Nephron (organoid): ENCODE measurements at regions not wholly inside any gene's neighbourhood (a gene's known extent, or its start where the extent isn't known, plus 50 kb on each side); places are given as distances from the start of the nearest gene placed in this dataset.

Experiments
- H3K27ac Mint-ChIP-seq, 3 experiments: 2 replicates each; pipeline ENCODE4 v1.8.0; 2020; ENCODE audit warnings: mixed read lengths in 3 of 3, mild to moderate bottlenecking in 2 of 3, moderate library complexity in 1 of 3
- H3K27me3 Mint-ChIP-seq: 2 replicates; pipeline ENCODE4 v1.8.0; 2021; ENCODE audit warnings: low read depth, mild to moderate bottlenecking, moderate library complexity, mixed read lengths
- H3K36me3 Mint-ChIP-seq: 2 replicates; pipeline ENCODE4 v1.8.0; 2020; ENCODE audit warnings: low read depth, mixed read lengths
- H3K4me1 Mint-ChIP-seq: 2 replicates; pipeline ENCODE4 v1.8.0; 2020; ENCODE audit warnings: mixed read lengths
- H3K4me3 Mint-ChIP-seq, 3 experiments: 2 replicates each; pipeline ENCODE4 v1.8.0; 2020; ENCODE audit warnings: mild to moderate bottlenecking in 3 of 3, mixed read lengths in 3 of 3, moderate library complexity in 2 of 3
- H3K9me3 Mint-ChIP-seq: 2 replicates; pipeline ENCODE4 v1.8.0; 2020; ENCODE audit warnings: mixed read lengths
- TF ChIP-seq, protein P1 (sequence below), 3 experiments: fragments of 200-600 bp; sonication (generic); IDR thresholded peaks; one replicate each; pipeline ENCODE4 v1.5.0; 2021; ENCODE audit warnings: antibody characterized with exemption in 3 of 3; ENCODE audit not compliant: unreplicated experiment in 3 of 3

DNA sequence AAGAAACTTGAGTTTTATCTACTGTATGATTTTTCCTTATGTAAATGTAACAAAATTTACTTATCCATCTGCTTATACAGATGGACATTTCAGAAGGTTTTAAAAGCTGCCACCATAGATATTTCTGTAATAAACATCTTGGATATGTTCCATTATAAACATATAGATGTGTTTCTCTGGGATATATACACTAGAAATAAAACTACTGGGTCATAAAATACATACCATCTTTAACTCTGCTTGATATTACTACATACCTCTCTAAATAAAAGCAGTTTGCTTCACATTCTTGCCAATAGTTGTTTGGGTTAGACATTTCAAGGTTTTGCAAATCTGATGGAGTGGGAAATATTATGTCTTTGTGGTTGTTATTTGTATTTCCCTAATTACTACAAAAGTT lies 220.6 kb downstream of the FBXO8 start:
- H3K36me3 Mint-ChIP-seq, result no peaks in the 10 kb centered on the region
- H3K9me3 Mint-ChIP-seq, result peaks cover 7% of the 10 kb centered on the region
- no peak overlapping the region for H3K4me3 Mint-ChIP-seq
- TF ChIP-seq, protein P1, sequence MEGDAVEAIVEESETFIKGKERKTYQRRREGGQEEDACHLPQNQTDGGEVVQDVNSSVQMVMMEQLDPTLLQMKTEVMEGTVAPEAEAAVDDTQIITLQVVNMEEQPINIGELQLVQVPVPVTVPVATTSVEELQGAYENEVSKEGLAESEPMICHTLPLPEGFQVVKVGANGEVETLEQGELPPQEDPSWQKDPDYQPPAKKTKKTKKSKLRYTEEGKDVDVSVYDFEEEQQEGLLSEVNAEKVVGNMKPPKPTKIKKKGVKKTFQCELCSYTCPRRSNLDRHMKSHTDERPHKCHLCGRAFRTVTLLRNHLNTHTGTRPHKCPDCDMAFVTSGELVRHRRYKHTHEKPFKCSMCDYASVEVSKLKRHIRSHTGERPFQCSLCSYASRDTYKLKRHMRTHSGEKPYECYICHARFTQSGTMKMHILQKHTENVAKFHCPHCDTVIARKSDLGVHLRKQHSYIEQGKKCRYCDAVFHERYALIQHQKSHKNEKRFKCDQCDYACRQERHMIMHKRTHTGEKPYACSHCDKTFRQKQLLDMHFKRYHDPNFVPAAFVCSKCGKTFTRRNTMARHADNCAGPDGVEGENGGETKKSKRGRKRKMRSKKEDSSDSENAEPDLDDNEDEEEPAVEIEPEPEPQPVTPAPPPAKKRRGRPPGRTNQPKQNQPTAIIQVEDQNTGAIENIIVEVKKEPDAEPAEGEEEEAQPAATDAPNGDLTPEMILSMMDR (IDR thresholded peaks at IDR 0.05; ENCODE audit: unreplicated experiment in 3 of 3), result no peak
- no peak overlapping the region for H3K27ac Mint-ChIP-seq
- peaks cover 11% of the 10 kb centered on the region for H3K4me1 Mint-ChIP-seq
- H3K27me3 Mint-ChIP-seq, result peaks cover 4% of the 10 kb centered on the region

DNA sequence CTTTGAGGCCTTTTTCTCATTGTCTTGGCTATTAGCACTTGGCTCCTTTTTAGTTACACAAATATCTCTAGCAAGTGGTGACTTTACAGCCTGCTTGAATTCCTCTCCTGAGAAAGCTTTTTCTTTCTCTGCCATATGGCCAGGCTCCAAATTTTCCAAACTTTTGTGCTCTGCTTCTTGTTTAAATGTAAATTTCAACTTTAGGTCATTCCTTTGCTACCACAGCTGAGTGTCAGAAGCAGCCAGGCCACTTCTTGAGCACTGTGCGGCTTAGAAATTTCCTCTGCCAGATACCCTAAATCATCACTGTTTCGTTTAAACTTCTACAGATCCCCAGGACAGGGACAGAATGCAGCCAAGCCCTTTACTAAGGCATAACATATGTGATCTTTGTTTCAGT lies 222.4 kb downstream of the FBXO8 start:
- TF ChIP-seq, protein P1 (IDR thresholded peaks at IDR 0.05; ENCODE audit: unreplicated experiment in 3 of 3), result no peak
- Mint-ChIP-seq H3K36me3 (no peaks in the 10 kb centered on the region), H3K27me3 (peaks cover 4% of the 10 kb centered on the region), H3K9me3 (peaks cover 16% of the 10 kb centered on the region), H3K4me1 (peaks cover 7% of the 10 kb centered on the region), H3K27ac (no peak overlapping the region), H3K4me3 (no peak overlapping the region)

DNA sequence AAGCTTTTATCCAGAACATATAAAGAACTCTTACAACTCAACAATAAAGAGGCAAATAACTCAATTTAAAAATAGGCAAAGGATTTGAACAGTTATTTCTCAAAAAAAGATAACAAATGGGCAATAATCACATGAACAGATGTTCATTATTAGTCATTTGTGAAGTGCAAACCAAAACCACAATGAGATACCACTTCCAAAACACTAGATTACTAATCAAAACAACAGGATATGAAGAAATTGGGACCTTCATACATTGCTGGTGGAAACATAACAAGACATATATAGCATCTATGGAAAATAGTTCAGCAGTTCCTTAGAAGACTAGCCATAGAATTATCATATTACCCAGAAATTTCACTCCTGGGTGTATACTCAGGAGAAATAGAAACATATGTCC lies 224.6 kb downstream of the FBXO8 start:
- TF ChIP-seq, protein P1 (IDR thresholded peaks at IDR 0.05; ENCODE audit: unreplicated experiment in 3 of 3), result no peak
- no peak overlapping the region for H3K4me3 Mint-ChIP-seq
- peaks cover 4% of the 10 kb centered on the region for H3K27me3 Mint-ChIP-seq
- no peak overlapping the region for H3K27ac Mint-ChIP-seq
- no peaks in the 10 kb centered on the region for H3K4me1 Mint-ChIP-seq
- H3K36me3 Mint-ChIP-seq, result no peaks in the 10 kb centered on the region
- H3K9me3 Mint-ChIP-seq, result peaks cover 18% of the 10 kb centered on the region

DNA sequence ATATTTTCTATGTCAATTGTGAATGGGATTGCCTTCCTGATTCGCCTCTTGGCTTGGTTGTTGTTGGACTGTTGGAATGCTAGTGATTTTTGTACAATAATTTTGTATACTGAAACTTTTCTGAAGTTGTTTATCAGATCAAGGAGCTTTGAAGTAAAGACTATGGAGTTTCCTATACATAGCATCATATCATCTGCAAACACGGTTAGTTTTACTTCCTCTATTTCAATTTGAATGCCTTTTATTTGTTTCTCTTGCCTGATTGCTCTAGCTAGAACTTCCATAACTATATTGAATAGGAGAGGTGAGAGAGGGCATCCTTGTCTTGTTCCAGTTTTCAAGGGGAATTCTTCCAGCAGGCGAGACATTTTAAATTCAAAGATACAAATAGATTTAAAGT lies 226.5 kb downstream of the FBXO8 start:
- H3K36me3 Mint-ChIP-seq, result no peaks in the 10 kb centered on the region
- peaks cover 4% of the 10 kb centered on the region for H3K27me3 Mint-ChIP-seq
- peaks cover 18% of the 10 kb centered on the region for H3K9me3 Mint-ChIP-seq
- H3K4me3 Mint-ChIP-seq, result no peak overlapping the region
- H3K27ac Mint-ChIP-seq, result no peak overlapping the region
- no peaks in the 10 kb centered on the region for H3K4me1 Mint-ChIP-seq
- TF ChIP-seq, protein P1 (IDR thresholded peaks at IDR 0.05; ENCODE audit: unreplicated experiment in 3 of 3), result no peak

DNA sequence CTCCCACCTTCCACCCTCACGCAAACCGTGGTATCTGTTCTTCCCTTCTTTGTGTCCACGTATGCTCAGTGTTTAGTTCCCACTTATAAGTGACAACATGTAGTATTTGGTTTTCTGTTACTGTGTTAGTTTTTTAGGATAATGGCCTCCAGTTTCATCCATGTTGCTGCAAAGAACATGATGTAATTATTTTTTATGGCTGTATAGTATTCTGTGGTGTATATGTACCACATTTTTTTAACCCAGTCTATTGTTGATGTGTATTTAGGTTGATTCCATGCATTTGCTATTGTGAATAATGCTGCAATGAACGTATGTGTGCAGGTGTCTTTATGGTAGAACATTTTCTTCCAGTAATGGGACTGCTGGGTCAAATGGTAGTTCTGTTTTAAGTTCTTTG lies 228.1 kb downstream of the FBXO8 start:
- Mint-ChIP-seq H3K4me1 (no peaks in the 10 kb centered on the region), H3K9me3 (peaks cover 11% of the 10 kb centered on the region), H3K27ac (no peak overlapping the region), H3K4me3 (no peak overlapping the region), H3K36me3 (no peaks in the 10 kb centered on the region), H3K27me3 (no peaks in the 10 kb centered on the region)
- TF ChIP-seq, protein P1 (IDR thresholded peaks at IDR 0.05; ENCODE audit: unreplicated experiment in 3 of 3), result no peak

DNA sequence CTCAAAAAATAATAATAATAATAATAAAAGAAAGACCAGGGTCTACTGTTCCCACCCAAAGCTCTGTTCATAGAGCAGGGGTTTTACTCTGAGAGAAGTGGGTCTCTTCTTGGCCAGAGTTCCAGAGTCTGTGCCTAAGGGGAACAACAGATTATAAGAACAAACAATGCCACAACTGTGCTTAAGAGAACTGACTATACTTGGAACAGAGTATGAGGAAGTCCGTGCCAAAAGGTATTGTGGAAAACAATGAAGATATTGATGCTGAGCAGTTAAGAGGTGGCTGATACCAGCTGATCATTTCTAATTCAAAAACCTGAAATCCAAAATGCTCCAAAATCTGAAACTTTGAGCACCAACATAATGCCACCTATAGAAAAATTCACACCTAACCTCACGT lies 229.6 kb downstream of the FBXO8 start:
- TF ChIP-seq, protein P1 (IDR thresholded peaks at IDR 0.05; ENCODE audit: unreplicated experiment in 3 of 3), result no peak
- Mint-ChIP-seq H3K4me3 (no peak overlapping the region), H3K27ac (no peak overlapping the region), H3K27me3 (no peaks in the 10 kb centered on the region), H3K9me3 (peaks cover 11% of the 10 kb centered on the region), H3K4me1 (no peaks in the 10 kb centered on the region), H3K36me3 (no peaks in the 10 kb centered on the region)
